Stomach smooth muscle (tissue), 2 donors: ENCODE measurements at regions not wholly inside any gene's neighbourhood (a gene's known extent, or its start where the extent isn't known, plus 50 kb on each side); places are given as distances from the start of the nearest gene placed in this dataset.

Experiments
- H3K27ac ChIP-seq: one replicate; pipeline ENCODE4 v1.7.0; 2013; ENCODE audit warnings: mild to moderate bottlenecking, low read length, inconsistent platforms
- H3K27me3 ChIP-seq, 2 donors: one replicate each; pipeline ENCODE4 v1.7.0; 2013; ENCODE audit warnings: low read length in 2 of 2; ENCODE audit not compliant: insufficient read depth in 2 of 2, control insufficient read depth in 1 of 2
- H3K36me3 ChIP-seq, 2 donors: one replicate each; pipeline ENCODE4 v1.7.0; 2013; ENCODE audit warnings: low read length in 2 of 2; ENCODE audit not compliant: control insufficient read depth in 2 of 2, insufficient read depth in 2 of 2
- H3K4me1 ChIP-seq: one replicate; pipeline ENCODE4 v1.7.0; 2013; ENCODE audit warnings: low read length; ENCODE audit not compliant: control insufficient read depth, insufficient read depth
- H3K4me3 ChIP-seq, 2 donors: one replicate each; pipeline ENCODE4 v1.7.0; 2013; ENCODE audit warnings: low read length in 2 of 2
- H3K9ac ChIP-seq, 2 donors: one replicate each; pipeline ENCODE4 v1.7.0; 2013; ENCODE audit warnings: low read length in 2 of 2, mild to moderate bottlenecking in 1 of 2
- H3K9me3 ChIP-seq, 2 donors: one replicate each; pipeline ENCODE4 v1.7.0; 2013; ENCODE audit warnings: low read length in 2 of 2; ENCODE audit not compliant: control insufficient read depth in 2 of 2
- donor health status: healthy.
- donor health status: Pancreatic carcinoma.

DNA sequence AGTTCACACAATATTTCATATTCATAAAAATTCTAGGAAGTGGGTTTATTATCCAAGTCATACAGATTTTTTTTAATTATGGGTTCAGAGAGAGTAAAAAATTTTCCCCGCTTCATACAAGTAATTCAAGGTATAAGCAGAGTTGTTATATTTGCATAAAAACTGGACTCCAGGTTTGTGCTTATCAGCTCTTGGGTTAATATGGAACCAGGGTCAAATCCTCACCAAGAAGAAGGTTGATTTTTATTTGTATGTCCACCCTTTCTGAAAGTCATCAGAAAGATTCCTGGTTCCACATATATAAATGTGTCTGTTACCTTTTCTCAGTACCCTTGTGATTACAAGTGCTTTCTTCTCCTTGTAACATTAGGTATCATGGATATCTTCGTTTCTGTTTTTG is 143.8 kb upstream of the PKN2 start:
- no peak overlapping the region for H3K9ac ChIP-seq
- no peaks in the 10 kb centered on the region for H3K9me3 ChIP-seq
- H3K4me3 ChIP-seq, result no peak overlapping the region
- no peak overlapping the region for H3K27ac ChIP-seq
- no peaks in the 10 kb centered on the region for H3K36me3 ChIP-seq
- H3K4me1 ChIP-seq, result peaks cover 3% of the 10 kb centered on the region
- no peaks in the 10 kb centered on the region for H3K27me3 ChIP-seq

DNA sequence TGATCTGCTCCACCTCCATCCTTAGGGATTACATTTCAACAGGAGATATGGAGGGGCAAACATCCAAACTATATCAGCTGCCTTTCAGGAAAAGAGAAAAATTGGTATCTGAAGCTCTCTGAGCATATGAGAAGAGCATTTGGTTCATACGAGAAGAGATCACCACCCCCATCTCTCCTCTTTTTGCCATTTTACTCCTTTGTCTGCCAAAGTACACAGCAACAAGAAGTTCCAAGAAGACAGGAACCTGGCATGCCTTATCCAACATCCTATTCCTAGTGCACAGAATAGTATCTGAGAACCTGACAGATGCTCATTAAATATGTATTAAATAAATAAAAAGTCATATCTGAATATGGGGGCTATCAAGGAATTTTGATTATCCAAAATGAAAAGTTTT is 142.5 kb upstream of the PKN2 start:
- Histone ChIP-seq H3K4me3 (no peak overlapping the region), H3K27me3 (no peaks in the 10 kb centered on the region), H3K9ac (no peak overlapping the region), H3K9me3 (no peaks in the 10 kb centered on the region), H3K36me3 (no peaks in the 10 kb centered on the region), H3K4me1 (peaks cover 3% of the 10 kb centered on the region), H3K27ac (no peak overlapping the region)

- Histone ChIP-seq H3K9ac (no peak overlapping the region), H3K36me3 (no peaks in the 10 kb centered on the region), H3K4me3 (no peak overlapping the region), H3K4me1 (peaks cover 3% of the 10 kb centered on the region), H3K9me3 (no peaks in the 10 kb centered on the region), H3K27me3 (no peaks in the 10 kb centered on the region), H3K27ac (no peak overlapping the region)
Observed at GRCh38 chr1:88544195-88544594, 139.9 kb upstream of the PKN2 start.

DNA sequence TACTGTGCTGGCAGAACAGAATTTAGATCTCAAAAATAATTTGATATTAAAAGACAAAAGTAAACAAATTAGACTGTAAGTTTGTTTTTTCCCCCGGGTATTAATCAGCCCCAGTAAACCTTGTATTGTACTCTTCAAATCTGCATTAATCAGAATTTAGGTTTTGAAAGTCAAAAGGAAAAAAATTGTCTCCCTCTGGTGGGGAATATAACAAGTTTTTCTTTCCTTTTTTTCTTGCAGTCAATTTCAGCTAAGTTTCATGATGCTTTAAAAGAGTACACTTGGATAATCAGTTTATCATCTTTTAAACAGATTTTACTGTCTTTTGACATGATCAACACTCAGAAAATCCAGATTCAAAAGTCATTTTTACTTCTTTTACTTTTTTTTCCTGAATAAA is 134.5 kb upstream of the PKN2 start:
- Histone ChIP-seq H3K9me3 (no peaks in the 10 kb centered on the region), H3K27me3 (no peaks in the 10 kb centered on the region), H3K36me3 (no peaks in the 10 kb centered on the region), H3K27ac (no peak overlapping the region), H3K9ac (no peak overlapping the region), H3K4me3 (no peak overlapping the region), H3K4me1 (no peaks in the 10 kb centered on the region)

GRCh38 chr1:88552226-88552625 is 131.8 kb upstream of the PKN2 start:
- no peak overlapping the region for H3K4me3 ChIP-seq
- H3K9me3 ChIP-seq, result no peaks in the 10 kb centered on the region
- no peak overlapping the region for H3K27ac ChIP-seq
- H3K4me1 ChIP-seq, result no peaks in the 10 kb centered on the region
- H3K27me3 ChIP-seq, result no peaks in the 10 kb centered on the region
- no peaks in the 10 kb centered on the region for H3K36me3 ChIP-seq
- H3K9ac ChIP-seq, result no peak overlapping the region

GRCh38 chr1:88557014-88557413 is 127.1 kb upstream of the PKN2 start:
- Histone ChIP-seq H3K4me3 (no peak overlapping the region), H3K36me3 (no peaks in the 10 kb centered on the region), H3K27me3 (no peaks in the 10 kb centered on the region), H3K27ac (no peak overlapping the region), H3K9ac (no peak overlapping the region), H3K9me3 (no peaks in the 10 kb centered on the region), H3K4me1 (no peaks in the 10 kb centered on the region)

DNA sequence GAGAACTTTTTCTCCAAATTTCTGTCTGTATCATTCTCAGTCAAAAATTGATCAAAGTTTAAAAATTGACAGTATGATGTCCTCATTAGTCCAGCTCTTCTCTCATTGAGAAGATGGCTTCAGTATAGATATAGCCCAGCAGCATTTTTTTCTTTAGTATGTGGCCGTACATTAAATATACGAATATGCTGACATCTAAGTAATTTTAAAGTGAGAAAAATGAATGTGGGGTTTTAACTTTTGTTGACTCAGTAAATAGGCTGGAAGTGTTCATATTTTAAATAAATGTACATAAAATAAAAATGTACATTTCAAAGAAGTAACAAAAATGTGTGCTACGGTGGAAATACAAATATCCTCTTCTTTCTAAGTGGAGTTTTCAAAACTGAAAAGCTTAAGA is 123.5 kb upstream of the PKN2 start:
- no peaks in the 10 kb centered on the region for H3K36me3 ChIP-seq
- H3K9ac ChIP-seq, result no peak overlapping the region

GRCh38 chr1:88562991-88563390 is 121.1 kb upstream of the PKN2 start:
- no peaks in the 10 kb centered on the region for H3K36me3 ChIP-seq
- H3K9me3 ChIP-seq, result no peaks in the 10 kb centered on the region
- H3K9ac ChIP-seq, result no peak overlapping the region
- H3K4me3 ChIP-seq, result no peak overlapping the region
- no peak overlapping the region for H3K27ac ChIP-seq
- no peaks in the 10 kb centered on the region for H3K4me1 ChIP-seq
- no peaks in the 10 kb centered on the region for H3K27me3 ChIP-seq

More for the DNA sequence above, 123.5 kb upstream of the PKN2 start:
- H3K27me3 ChIP-seq, result no peaks in the 10 kb centered on the region
- H3K4me1 ChIP-seq, result no peaks in the 10 kb centered on the region
- H3K4me3 ChIP-seq, result no peak overlapping the region
- no peak overlapping the region for H3K27ac ChIP-seq
- H3K9me3 ChIP-seq, result no peaks in the 10 kb centered on the region

DNA sequence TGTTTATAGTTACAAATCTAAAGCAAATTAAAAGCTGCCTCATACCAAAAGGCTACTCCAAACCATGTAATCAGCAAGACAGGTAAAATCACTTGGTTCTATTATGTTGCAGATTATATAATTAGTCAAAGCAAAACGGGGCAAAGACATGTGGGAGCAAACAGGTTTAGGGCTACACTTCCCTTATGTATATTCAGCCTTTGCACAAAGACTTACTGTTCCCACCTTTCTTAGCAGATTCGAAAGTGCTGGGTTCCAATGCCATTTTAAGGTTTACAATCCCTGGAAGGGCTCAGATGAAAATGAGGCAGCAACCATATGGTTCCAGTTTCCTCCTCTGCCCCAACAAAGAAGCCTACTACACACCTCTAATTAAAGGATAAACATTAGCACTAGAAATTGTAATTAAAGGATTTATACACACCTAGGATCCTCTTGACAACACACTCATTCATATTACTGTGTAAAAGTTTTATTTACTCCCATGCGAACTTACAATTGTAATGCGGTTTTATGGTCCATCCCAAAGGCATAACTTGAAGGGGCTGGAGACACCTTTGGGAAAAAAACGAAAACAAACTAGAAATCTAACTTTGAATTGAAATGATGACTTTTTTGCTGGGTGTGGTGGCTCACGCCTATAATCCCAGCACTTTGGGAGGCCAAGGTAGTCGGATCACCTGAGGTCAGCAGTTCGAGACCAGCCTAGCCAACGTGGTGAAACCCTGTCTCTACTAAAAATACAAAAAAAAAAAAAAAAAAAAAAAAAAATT is 117.3 kb upstream of the PKN2 start:
- Histone ChIP-seq H3K27me3 (no peaks in the 10 kb centered on the region), H3K9ac (no peak overlapping the region), H3K27ac (no peak overlapping the region), H3K36me3 (no peaks in the 10 kb centered on the region), H3K4me1 (no peaks in the 10 kb centered on the region), H3K9me3 (no peaks in the 10 kb centered on the region), H3K4me3 (no peak overlapping the region)

DNA sequence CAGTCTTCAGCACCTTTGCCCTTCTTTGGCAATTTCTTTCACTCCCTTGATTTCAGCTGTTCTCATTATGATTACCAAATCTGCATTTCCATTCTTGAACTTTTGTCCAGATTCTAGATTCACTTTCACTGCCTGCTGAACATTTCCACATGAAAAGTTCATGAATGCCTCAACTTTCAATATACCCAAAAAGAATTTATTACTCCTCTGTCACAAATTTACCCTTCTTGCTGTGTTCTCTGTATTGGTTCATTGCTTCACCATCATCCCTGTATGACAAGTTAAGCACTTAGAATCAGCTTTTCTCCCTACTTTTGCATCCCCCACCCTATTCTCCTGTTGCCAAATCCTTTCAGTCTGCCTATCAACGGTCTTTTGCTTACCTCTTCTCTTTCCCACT is 112.6 kb upstream of the PKN2 start:
- H3K4me1 ChIP-seq, result no peaks in the 10 kb centered on the region
- H3K9ac ChIP-seq, result no peak overlapping the region
- no peaks in the 10 kb centered on the region for H3K9me3 ChIP-seq
- H3K27me3 ChIP-seq, result no peaks in the 10 kb centered on the region
- H3K4me3 ChIP-seq, result no peak overlapping the region
- no peak overlapping the region for H3K27ac ChIP-seq
- H3K36me3 ChIP-seq, result no peaks in the 10 kb centered on the region

DNA sequence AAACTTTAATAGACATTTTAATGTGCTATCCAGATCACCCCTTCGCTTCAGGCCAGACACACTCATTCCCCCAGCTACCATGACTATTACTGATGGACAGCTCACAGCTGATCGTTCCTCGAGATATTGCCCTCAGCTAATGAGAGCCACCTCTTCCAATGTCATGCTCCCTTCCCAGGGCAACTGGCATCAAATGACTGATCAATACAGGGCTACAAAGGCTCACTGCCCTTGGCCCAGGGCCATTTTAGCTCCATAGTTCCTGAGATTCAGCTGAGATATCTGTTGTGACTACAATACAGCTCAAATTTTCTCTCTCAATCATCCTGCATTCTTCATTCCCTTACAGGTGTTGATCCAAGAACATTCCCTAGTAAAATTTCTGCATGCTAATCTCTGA is 104.5 kb upstream of the PKN2 start:
- Histone ChIP-seq H3K27ac (no peak overlapping the region), H3K27me3 (no peaks in the 10 kb centered on the region), H3K4me3 (no peak overlapping the region)

More for the DNA sequence above, 104.5 kb upstream of the PKN2 start:
- no peaks in the 10 kb centered on the region for H3K9me3 ChIP-seq
- H3K36me3 ChIP-seq, result no peaks in the 10 kb centered on the region
- H3K9ac ChIP-seq, result no peak overlapping the region
- no peaks in the 10 kb centered on the region for H3K4me1 ChIP-seq
